H9 (cell line): ENCODE measurements at regions not wholly inside any gene's neighbourhood (a gene's known extent, or its start where the extent isn't known, plus 50 kb on each side); places are given as distances from the start of the nearest gene placed in this dataset.
A peak's percentile ranks its signal among the peaks of the same experiment; 100 is the strongest.

Source experiments
- DNase-seq: peaks from one replicate; pipeline ENCODE4 v3.0.0-alpha.2; 2017
- H2AFZ ChIP-seq: one replicate; pipeline ENCODE4 v1.6.1; 2013; ENCODE audit warnings: mild to moderate bottlenecking, low read length, control low read depth, moderate library complexity
- H2AK5ac ChIP-seq: 2 replicates; pipeline ENCODE4 v1.6.1; 2013; ENCODE audit warnings: low read length, control low read depth, mixed read lengths; ENCODE audit not compliant: insufficient read length
- H2BK120ac ChIP-seq: one replicate; pipeline ENCODE4 v1.6.1; 2013; ENCODE audit warnings: low read depth, mild to moderate bottlenecking, low read length, control low read depth, inconsistent platforms; ENCODE audit not compliant: poor library complexity, severe bottlenecking
- H2BK12ac ChIP-seq: 2 replicates; pipeline ENCODE4 v1.6.1; 2013; ENCODE audit warnings: low read length, control low read depth, mixed read lengths, low read depth; ENCODE audit not compliant: insufficient read length
- H2BK15ac ChIP-seq: 2 replicates; pipeline ENCODE4 v1.6.1; 2013; ENCODE audit warnings: low read depth, low read length, control low read depth
- H2BK20ac ChIP-seq: one replicate; pipeline ENCODE4 v1.6.1; 2013; ENCODE audit warnings: low read depth, mild to moderate bottlenecking, low read length, control low read depth, inconsistent platforms; ENCODE audit not compliant: poor library complexity, severe bottlenecking
- H2BK5ac ChIP-seq: 2 replicates; pipeline ENCODE4 v1.6.1; 2013; ENCODE audit warnings: low read length, control low read depth, mixed read lengths; ENCODE audit not compliant: insufficient read length
- H3K14ac ChIP-seq: 2 replicates; pipeline ENCODE4 v1.6.1; 2013; ENCODE audit warnings: low read length, control low read depth; ENCODE audit not compliant: insufficient read depth
- H3K18ac ChIP-seq: 2 replicates; pipeline ENCODE4 v1.6.1; 2013; ENCODE audit warnings: low read depth, mild to moderate bottlenecking, mixed read lengths, low read length, control low read depth; ENCODE audit not compliant: insufficient read length
- H3K23ac ChIP-seq: 2 replicates; pipeline ENCODE4 v1.6.1; 2013; ENCODE audit warnings: low read length, control low read depth, mixed read lengths, low read depth; ENCODE audit not compliant: insufficient read length
- H3K23me2 ChIP-seq: 2 replicates; pipeline ENCODE4 v1.6.1; 2013; ENCODE audit warnings: low read depth, mild to moderate bottlenecking, mixed read lengths, low read length, control low read depth; ENCODE audit not compliant: insufficient read length, poor library complexity, severe bottlenecking
- H3K27ac ChIP-seq: 2 replicates; pipeline ENCODE4 v1.5.1; 2013; ENCODE audit warnings: low read length, control low read depth, mixed read lengths, low read depth; ENCODE audit not compliant: insufficient read length
- H3K27me3 ChIP-seq: 2 replicates; pipeline ENCODE4 v1.6.1; 2013; ENCODE audit warnings: low read length, control low read depth, inconsistent platforms; ENCODE audit not compliant: insufficient read depth
- H3K4ac ChIP-seq: 2 replicates; pipeline ENCODE4 v1.6.1; 2013; ENCODE audit warnings: low read depth, mild to moderate bottlenecking, control low read depth, inconsistent platforms, low read length, moderate library complexity
- H3K4me1 ChIP-seq: 2 replicates; pipeline ENCODE4 v1.6.1; 2013; ENCODE audit warnings: low read length, control low read depth, inconsistent platforms; ENCODE audit not compliant: insufficient read depth
- H3K4me2 ChIP-seq: 2 replicates; pipeline ENCODE4 v1.6.1; 2013; ENCODE audit warnings: low read length, control low read depth, mixed read lengths; ENCODE audit not compliant: insufficient read length, insufficient read depth
- H3K56ac ChIP-seq: 2 replicates; pipeline ENCODE4 v1.6.1; 2013; ENCODE audit warnings: low read depth, mild to moderate bottlenecking, mixed read lengths, low read length, control low read depth; ENCODE audit not compliant: insufficient read length
- H3K79me1 ChIP-seq: 2 replicates; pipeline ENCODE4 v1.6.1; 2013; ENCODE audit warnings: low read depth, mild to moderate bottlenecking, moderate library complexity, low read length, control low read depth, inconsistent platforms; ENCODE audit not compliant: insufficient read depth, poor library complexity, severe bottlenecking
- H3K79me2 ChIP-seq: 2 replicates; pipeline ENCODE4 v1.6.1; 2013; ENCODE audit warnings: low read length, control low read depth, inconsistent platforms; ENCODE audit not compliant: insufficient read depth
- H3K9ac ChIP-seq: 2 replicates; pipeline ENCODE4 v1.6.1; 2013; ENCODE audit warnings: low read length, control low read depth, mixed read lengths; ENCODE audit not compliant: insufficient read length; ENCODE audit errors: extremely low read depth
- H3K9me3 ChIP-seq: one replicate; pipeline ENCODE4 v1.6.1; 2013; ENCODE audit warnings: low read depth, low read length, inconsistent platforms; ENCODE audit not compliant: control insufficient read depth
- H3T11ph ChIP-seq: one replicate; pipeline ENCODE4 v1.6.1; 2013; ENCODE audit warnings: mild to moderate bottlenecking, low read length, control low read depth, inconsistent platforms
- H4K20me1 ChIP-seq: one replicate; pipeline ENCODE4 v1.6.1; 2013; ENCODE audit not compliant: control insufficient read depth, insufficient read length, insufficient read depth
- H4K5ac ChIP-seq: 2 replicates; pipeline ENCODE4 v1.6.1; 2013; ENCODE audit warnings: low read depth, mild to moderate bottlenecking, mixed read lengths, low read length, control low read depth; ENCODE audit not compliant: insufficient read length
- H4K8ac ChIP-seq: replicated peaks from 2 replicates; pipeline ENCODE4 v1.6.1; 2013; ENCODE audit warnings: low read length, control low read depth, mixed read lengths, low read depth; ENCODE audit not compliant: insufficient read length
- H4K91ac ChIP-seq: 2 replicates; pipeline ENCODE4 v1.6.1; 2013; ENCODE audit warnings: low read depth, mild to moderate bottlenecking, moderate library complexity, mixed read lengths, low read length, control low read depth; ENCODE audit not compliant: insufficient read length
- H3K27ac Mint-ChIP-seq, 3 experiments: 2 replicates in 2 of 3; 3 replicates in 1 of 3; pipeline ENCODE4 v1.8.0; 2020 to 2021; ENCODE audit warnings: mixed read lengths in 3 of 3, mild to moderate bottlenecking in 1 of 3, moderate library complexity in 1 of 3
- H3K27me3 Mint-ChIP-seq: 2 replicates; pipeline ENCODE4 v1.8.0; 2021; ENCODE audit warnings: low read depth, mild to moderate bottlenecking, moderate library complexity, mixed read lengths
- H3K36me3 Mint-ChIP-seq, 3 experiments: 2 replicates in 2 of 3; 3 replicates in 1 of 3; pipeline ENCODE4 v1.8.0; 2020 to 2021; ENCODE audit warnings: low read depth in 3 of 3, mixed read lengths in 3 of 3; ENCODE audit not compliant: insufficient read depth in 1 of 3
- H3K4me1 Mint-ChIP-seq, 2 experiments: 2 replicates each; pipeline ENCODE4 v1.8.0; 2020; ENCODE audit warnings: mixed read lengths in 2 of 2
- H3K4me3 Mint-ChIP-seq, 2 experiments: 2 replicates in 1 of 2; 3 replicates in 1 of 2; pipeline ENCODE4 v1.8.0; 2020 to 2021; ENCODE audit warnings: mild to moderate bottlenecking in 2 of 2, mixed read lengths in 2 of 2, moderate library complexity in 1 of 2
- H3K9me3 Mint-ChIP-seq, 2 experiments: 2 replicates in 1 of 2; 3 replicates in 1 of 2; pipeline ENCODE4 v1.8.0; 2020; ENCODE audit warnings: mild to moderate bottlenecking in 2 of 2, mixed read lengths in 2 of 2, moderate library complexity in 1 of 2
- CTCF ChIP-seq: fragments of 200-600 bp; sonication (generic); conservative IDR thresholded peaks from 3 replicates; pipeline ENCODE4 v1.8.0; 2021; ENCODE audit warnings: antibody characterized with exemption, mild to moderate bottlenecking
- WGBS: extraction: QIAGEN DNeasy Blood & Tissue Kit; methylation state at CpG from one replicate; pipeline ENCODE4 v1.1.7; 2013; ENCODE audit warnings: missing lambda C conversion rate, low lambda C conversion rate, mixed read lengths; ENCODE audit not compliant: insufficient read length; ENCODE audit errors: extremely low coverage; 5-methylcytosine and 5-hydroxymethylcytosine counted together

- peak overlapping the region in 1 of 3 experiments; percentile 35; a peak in 2 of 7 replicates for H3K27ac Mint-ChIP-seq
- Histone ChIP-seq H3K4me1 (peaks cover 4% of the 10 kb centered on the region), H4K91ac (no peak overlapping the region)
Measured at GRCh38 chr16:54506741-54507500, 220.3 kb upstream of the IRX3 start.

More at GRCh38 chr16:54506741-54507500, 220.3 kb upstream of the IRX3 start:
- no peak overlapping the region for H2BK20ac ChIP-seq
- no peak overlapping the region for H2AK5ac ChIP-seq
- H2AFZ ChIP-seq = no peak overlapping the region
- H4K20me1 ChIP-seq = no peaks in the 10 kb centered on the region
- no peak overlapping the region for H3K56ac ChIP-seq
- no CpG with 5 or more reads among the region's 11 CpGs for WGBS
- H2BK5ac ChIP-seq = no peak overlapping the region
- TF ChIP-seq CTCF = no peak
- H3K79me2 ChIP-seq = no peaks in the 10 kb centered on the region
- no peak overlapping the region for H3K9ac ChIP-seq
- H3K27me3 ChIP-seq = no peaks in the 10 kb centered on the region
- H3K4ac ChIP-seq = no peak overlapping the region
- Mint-ChIP-seq H3K4me1 (peaks cover 63 to 78% of the 10 kb centered on the region in 2 experiments), H3K9me3 (no peaks in the 10 kb centered on the region), H3K27me3 (peaks cover 5% of the 10 kb centered on the region), H3K4me3 (no peak overlapping the region; a peak in 1 of 5 replicates), H3K36me3 (no peaks in the 10 kb centered on the region)
- no peak overlapping the region for H4K8ac ChIP-seq
- no peak overlapping the region for H3K14ac ChIP-seq
- H3K4me2 ChIP-seq = no peak overlapping the region
- H2BK120ac ChIP-seq = no peak overlapping the region
- no peaks in the 10 kb centered on the region for H3K23me2 ChIP-seq
- H4K5ac ChIP-seq = no peak overlapping the region
- H3K18ac ChIP-seq = no peak overlapping the region
- no peak overlapping the region for H3K27ac ChIP-seq
- no peak overlapping the region for H2BK12ac ChIP-seq
- no peaks in the 10 kb centered on the region for H3K9me3 ChIP-seq
- DNase-seq = no peak
- H3T11ph ChIP-seq = no peak overlapping the region
- no peaks in the 10 kb centered on the region for H3K79me1 ChIP-seq
- no peak overlapping the region for H3K23ac ChIP-seq
- H2BK15ac ChIP-seq = no peak overlapping the region
